OCI-LY7 (cell line): ENCODE measurements at regions not wholly inside any gene's neighbourhood (a gene's known extent, or its start where the extent isn't known, plus 50 kb on each side); places are given as distances from the start of the nearest gene placed in this dataset.

Experiments
- CTCF ChIP-seq: fragments of 200-600 bp; sonication (generic); conservative IDR thresholded peaks from 2 replicates; pipeline ENCODE4 v1.5.1; 2014; ENCODE audit warnings: mild to moderate bottlenecking, antibody characterized with exemption, low read length, moderate library complexity, mixed read lengths
- EZH2phosphoT487 ChIP-seq: fragments of 200-600 bp; sonication (generic); IDR thresholded peaks from 2 replicates; pipeline ENCODE4 v1.6.1; 2018; ENCODE audit warnings: low read depth, borderline replicate concordance, mild to moderate bottlenecking, mixed run types, antibody characterized with exemption, low read length, moderate library complexity, mixed read lengths

DNA sequence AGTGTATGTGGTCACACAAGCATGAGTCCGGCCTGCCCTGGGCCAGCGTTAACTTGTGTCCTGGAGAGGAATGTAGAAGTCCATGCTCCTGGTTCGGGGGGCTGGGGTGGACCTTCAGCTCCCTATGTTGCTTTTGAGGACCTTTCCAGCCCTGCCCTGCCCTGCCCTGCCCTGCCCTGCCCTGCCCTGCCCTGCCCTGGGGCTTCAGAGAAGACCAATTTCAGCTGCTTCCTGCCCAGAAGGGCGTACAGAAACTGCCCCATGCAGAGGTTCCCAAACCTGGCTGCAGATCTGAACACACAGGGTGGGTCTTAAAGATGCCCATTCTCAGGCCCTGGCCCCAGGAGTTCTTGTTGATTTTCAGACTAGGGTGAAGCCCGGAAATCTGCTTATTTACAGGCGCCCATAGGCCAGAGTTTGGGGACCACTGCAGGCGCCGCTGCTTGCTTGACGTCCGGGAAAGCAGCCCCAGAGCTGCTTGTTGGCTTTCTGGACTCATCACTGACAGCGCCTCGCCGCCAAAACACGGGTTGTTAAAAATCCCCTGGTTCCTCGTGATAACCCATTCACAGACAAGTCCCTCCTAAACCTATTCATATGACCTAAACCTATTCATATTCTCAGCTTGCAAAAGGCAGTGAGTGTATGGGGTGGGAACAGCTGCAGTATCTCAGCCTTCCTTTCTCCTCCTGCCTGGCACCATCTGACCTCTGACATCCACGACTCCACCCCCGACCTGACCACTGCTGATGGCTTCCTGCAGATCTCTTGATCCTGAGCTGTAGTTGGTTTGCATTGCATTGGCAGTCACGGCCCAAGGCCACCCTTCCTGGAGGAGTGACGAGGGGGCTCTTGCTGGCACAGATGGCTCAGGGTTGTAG, 198.3 kb downstream of the GLI2 start:
- no peak for TF ChIP-seq CTCF
- no peak for TF ChIP-seq EZH2phosphoT487
